ENCODE measurements at regions not wholly inside any gene's neighbourhood (a gene's known extent, or its start where the extent isn't known, plus 50 kb on each side); places are given as distances from the start of the nearest gene placed in this dataset.

GRCh38 chr5:167658889-167659288 lies 632.6 kb upstream of the WWC1 start:
- no peak for TF ChIP-seq ZNF70 (CRISPR knock-in tag; IDR thresholded peaks at IDR 0.05)
- TF ChIP-seq PATZ1 (CRISPR knock-in tag; IDR thresholded peaks at IDR 0.05; ENCODE audit: borderline replicate concordance), result no peak
- no peak for TF ChIP-seq ZFP30 (CRISPR knock-in tag; IDR thresholded peaks at IDR 0.05)
- no peak for TF ChIP-seq TSHZ2 (CRISPR knock-in tag; IDR thresholded peaks at IDR 0.05)

Measured in SK-N-SH treated with all-trans-retinoic acid at 6 μM for 48 hours (cell line).